HCT116 (cell line): ENCODE measurements at regions not wholly inside any gene's neighbourhood (a gene's known extent, or its start where the extent isn't known, plus 50 kb on each side); places are given as distances from the start of the nearest gene placed in this dataset.

Experiments
- ATAC-seq: fragments of 200-7000 bp; cut with Tn5 transposase; 2 replicates; pipeline ENCODE4 v1.9.1; 2020; ENCODE audit warnings: mild to moderate bottlenecking, moderate library complexity
- BruUV-seq: library from RNA; stranded (reverse); fragments of 400-500 nt; replicated peaks from 2 replicates; lab custom pipeline; 2021; lab: Mats Ljungman, UMichigan
- CTCF ChIA-PET: fragments of 300-600 bp; sonication (Branson Sonifier 250); formaldehyde crosslinking; loops from one replicate; lab custom pipeline; 2021; ENCODE audit warnings: antibody characterized with exemption; lab: Charles Lee
- POLR2A ChIA-PET: fragments of 300-600, 350-600 bp; sonication (Branson Sonifier 250); formaldehyde crosslinking; loops from one replicate; lab custom pipeline; 2021; ENCODE audit warnings: antibody characterized with exemption; lab: Charles Lee
- RAD21 ChIA-PET, 2 experiments: fragments of 300-600 bp; sonication (Branson Sonifier 250); formaldehyde crosslinking; loops; one replicate each; lab custom pipeline; 2023; ENCODE audit warnings: low total read pairs in 2 of 2; ENCODE audit not compliant: uncharacterized antibody in 2 of 2, unreplicated experiment in 2 of 2, low non-redundant PET in 1 of 2; lab: Charles Lee
- DNase-seq: peaks from one replicate; pipeline ENCODE4 v3.0.0-alpha.2; 2010; ENCODE audit warnings: low read depth, low spot score
- H2AFZ ChIP-seq: fragments of 200-600 bp; shearing (Covaris generic), sonication (generic); 2 replicates; pipeline ENCODE4 v1.6.1; 2017; ENCODE audit warnings: low read depth, mixed run types, mixed read lengths, antibody characterized with exemption, low read length; ENCODE audit not compliant: poor library complexity, severe bottlenecking
- H3K27ac ChIP-seq: 2 replicates; pipeline ENCODE4 v1.5.1; 2012; ENCODE audit warnings: low read depth, low read length
- H3K27me3 ChIP-seq: fragments of 200-600 bp; sonication (generic); 2 replicates; pipeline ENCODE4 v1.6.1; 2016; ENCODE audit warnings: mixed run types, low read length, mixed read lengths; ENCODE audit not compliant: insufficient read depth
- H3K36me3 ChIP-seq, 2 experiments: fragments of 200-500 bp in 1 of 2; fragments of 200-600 bp in 1 of 2; sonication (Bioruptor generic) in 1 of 2; sonication (generic) in 1 of 2; 2 replicates each; pipeline versions ENCODE4 v1.5.1 to v1.6.1; 2014 to 2016; ENCODE audit warnings: low read length in 2 of 2, inconsistent platforms in 1 of 2, mixed read lengths in 1 of 2, mixed run types in 1 of 2; ENCODE audit not compliant: insufficient read depth in 2 of 2, control insufficient read depth in 1 of 2
- H3K4me1 ChIP-seq, 2 experiments: fragments of 200-600 bp in 1 of 2; sonication (generic) in 1 of 2; 2 replicates each; pipeline versions ENCODE4 v1.5.1 to v1.6.1; 2012 to 2017; ENCODE audit warnings: low read length in 2 of 2, inconsistent platforms in 1 of 2, mild to moderate bottlenecking in 1 of 2, mixed read lengths in 1 of 2, mixed run types in 1 of 2, moderate library complexity in 1 of 2; ENCODE audit not compliant: insufficient read depth in 2 of 2, control insufficient read depth in 1 of 2
- H3K4me2 ChIP-seq: fragments of 200-600 bp; sonication (generic); 2 replicates; pipeline ENCODE4 v1.6.1; 2017; ENCODE audit warnings: mixed run types, low read length, mixed read lengths
- H3K4me3 ChIP-seq, 2 experiments: fragments of 200-600 bp in 1 of 2; sonication (generic) in 1 of 2; replicated peaks in 1 of 2; 2 replicates each; pipeline ENCODE4 v1.5.1; 2011 to 2016; ENCODE audit warnings: low read length in 2 of 2, control low read depth in 1 of 2, low read depth in 1 of 2, mild to moderate bottlenecking in 1 of 2, mixed read lengths in 1 of 2, mixed run types in 1 of 2
- H3K79me2 ChIP-seq: fragments of 200-600 bp; sonication (generic); 2 replicates; pipeline ENCODE4 v1.6.1; 2017; ENCODE audit warnings: mild to moderate bottlenecking, mixed run types, low read length, moderate library complexity, mixed read lengths; ENCODE audit not compliant: insufficient read depth
- H3K9ac ChIP-seq: fragments of 200-600 bp; sonication (generic); 2 replicates; pipeline ENCODE4 v1.6.1; 2016; ENCODE audit warnings: low read length, mixed read lengths
- H3K9me2 ChIP-seq: fragments of 200-600 bp; sonication (generic), shearing (Covaris generic); 2 replicates; pipeline ENCODE4 v1.6.1; 2017; ENCODE audit warnings: mixed run types, mild to moderate bottlenecking, moderate library complexity; ENCODE audit not compliant: insufficient read depth
- H3K9me3 ChIP-seq, 2 experiments: fragments of 200-500 bp in 1 of 2; fragments of 200-600 bp in 1 of 2; sonication (Bioruptor generic) in 1 of 2; sonication (generic) in 1 of 2; 2 replicates each; pipeline ENCODE4 v1.6.1; 2014 to 2017; ENCODE audit warnings: low read length in 2 of 2, mixed read lengths in 2 of 2, inconsistent platforms in 1 of 2, low read depth in 1 of 2, mild to moderate bottlenecking in 1 of 2, mixed run types in 1 of 2, moderate library complexity in 1 of 2; ENCODE audit not compliant: control insufficient read depth in 1 of 2, insufficient read depth in 1 of 2
- H4K20me1 ChIP-seq: fragments of 200-600 bp; sonication (generic), shearing (Covaris generic); 2 replicates; pipeline ENCODE4 v1.6.1; 2017; ENCODE audit warnings: mixed run types, mild to moderate bottlenecking, moderate library complexity; ENCODE audit not compliant: insufficient read depth
- ATF3 ChIP-seq: IDR thresholded peaks from 2 replicates; pipeline ENCODE4 v1.6.1; 2012
- CBX3 ChIP-seq: IDR thresholded peaks from 2 replicates; pipeline ENCODE4 v1.6.1; 2012; ENCODE audit warnings: low read depth
- EZH2phosphoT487 ChIP-seq: fragments of 200-600 bp; IDR thresholded peaks from 2 replicates; pipeline ENCODE4 v1.6.1; 2018; ENCODE audit warnings: antibody characterized with exemption, borderline replicate concordance
- FOSL1 ChIP-seq: IDR thresholded peaks from 2 replicates; pipeline ENCODE4 v1.6.1; 2012; ENCODE audit warnings: low read depth
- POLR2A ChIP-seq: IDR thresholded peaks from 2 replicates; pipeline ENCODE4 v1.7.0; 2011; ENCODE audit warnings: borderline replicate concordance; ENCODE audit not compliant: insufficient read depth, insufficient read length; ENCODE audit errors: extremely low read depth
- RAD21 ChIP-seq: IDR thresholded peaks from 2 replicates; pipeline ENCODE4 v1.6.1; 2012; ENCODE audit warnings: low read depth, mild to moderate bottlenecking
- REST ChIP-seq: IDR thresholded peaks from 2 replicates; pipeline ENCODE4 v1.6.1; 2012; ENCODE audit warnings: low read depth
- SRF ChIP-seq: IDR thresholded peaks from 2 replicates; pipeline ENCODE4 v1.6.1; 2012; ENCODE audit warnings: low read depth
- YY1 ChIP-seq: IDR thresholded peaks from 2 replicates; pipeline ENCODE4 v1.6.1; 2011; ENCODE audit warnings: low read length, low read depth, moderate library complexity, mild to moderate bottlenecking; ENCODE audit not compliant: insufficient replicate concordance; ENCODE audit errors: extremely low read depth
- ZNF274 ChIP-seq: fragments of 200-500 bp; sonication (Bioruptor generic); IDR thresholded peaks from 2 replicates; pipeline ENCODE4 v1.6.1; 2014; ENCODE audit warnings: mild to moderate bottlenecking, low read depth, low read length, inconsistent platforms
- intact Hi-C: fragments of 100-400 bp; cut with micrococcal nuclease; formaldehyde crosslinking; loops from 2 replicates; pipeline ENCODE4 v1.10.0; 2022
- TF ChIP-seq, protein P1 (sequence below): IDR thresholded peaks from 2 replicates; pipeline ENCODE4 v1.6.1; 2011; ENCODE audit warnings: mild to moderate bottlenecking, low read length, moderate library complexity; ENCODE audit not compliant: insufficient replicate concordance; ENCODE audit errors: extremely low read depth

- no peaks in the 10 kb centered on the region for H3K9me3 ChIP-seq
- no peaks in the 10 kb centered on the region for H3K9me2 ChIP-seq
- no peak for ATAC-seq
- H3K36me3 ChIP-seq = no peaks in the 10 kb centered on the region
- no peak overlapping the region for H3K27ac ChIP-seq
- intact Hi-C loops = no loop called here
- H3K79me2 ChIP-seq = no peaks in the 10 kb centered on the region
- TF ChIP-seq, protein P1, sequence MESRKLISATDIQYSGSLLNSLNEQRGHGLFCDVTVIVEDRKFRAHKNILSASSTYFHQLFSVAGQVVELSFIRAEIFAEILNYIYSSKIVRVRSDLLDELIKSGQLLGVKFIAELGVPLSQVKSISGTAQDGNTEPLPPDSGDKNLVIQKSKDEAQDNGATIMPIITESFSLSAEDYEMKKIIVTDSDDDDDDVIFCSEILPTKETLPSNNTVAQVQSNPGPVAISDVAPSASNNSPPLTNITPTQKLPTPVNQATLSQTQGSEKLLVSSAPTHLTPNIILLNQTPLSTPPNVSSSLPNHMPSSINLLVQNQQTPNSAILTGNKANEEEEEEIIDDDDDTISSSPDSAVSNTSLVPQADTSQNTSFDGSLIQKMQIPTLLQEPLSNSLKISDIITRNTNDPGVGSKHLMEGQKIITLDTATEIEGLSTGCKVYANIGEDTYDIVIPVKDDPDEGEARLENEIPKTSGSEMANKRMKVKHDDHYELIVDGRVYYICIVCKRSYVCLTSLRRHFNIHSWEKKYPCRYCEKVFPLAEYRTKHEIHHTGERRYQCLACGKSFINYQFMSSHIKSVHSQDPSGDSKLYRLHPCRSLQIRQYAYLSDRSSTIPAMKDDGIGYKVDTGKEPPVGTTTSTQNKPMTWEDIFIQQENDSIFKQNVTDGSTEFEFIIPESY = no peak
- no peak for TF ChIP-seq SRF
- TF ChIP-seq RAD21 = no peak
- no peak for TF ChIP-seq POLR2A
- no peak for TF ChIP-seq EZH2phosphoT487
- TF ChIP-seq FOSL1 = no peak
- TF ChIP-seq ATF3 = no peak
- TF ChIP-seq CBX3 = no peak
- no peak for TF ChIP-seq REST
- no peak for TF ChIP-seq YY1
- TF ChIP-seq ZNF274 = no peak
- no peak overlapping the region for H3K9ac ChIP-seq
- no peaks in the 10 kb centered on the region for H4K20me1 ChIP-seq
- ChIA-PET RAD21 (no interaction called here), CTCF (no interaction called here), POLR2A (no interaction called here)
- H3K27me3 ChIP-seq = no peaks in the 10 kb centered on the region
- BruUV-seq = no TSS peak
- H3K4me3 ChIP-seq = no peak overlapping the region
- no peak overlapping the region for H2AFZ ChIP-seq
- H3K4me1 ChIP-seq = no peaks in the 10 kb centered on the region
- no peak for DNase-seq
- H3K4me2 ChIP-seq = no peak overlapping the region
These were observed 58.6 kb upstream of the NYAP2 start for GRCh38 chr2:225340923-225341322.
